NCI-H1092 (cell line): ENCODE measurements at regions not wholly inside any gene's neighbourhood (a gene's known extent, or its start where the extent isn't known, plus 50 kb on each side); places are given as distances from the start of the nearest gene placed in this dataset.

Source experiments
- DNase-seq: peaks from one replicate; lab custom pipeline; 2025; lab: John Stamatoyannopoulos, UW

GRCh38 chr7:31284106-31284505 lies 56.4 kb downstream of the NEUROD6 start:
- peak; percentile 7 for DNase-seq

DNA sequence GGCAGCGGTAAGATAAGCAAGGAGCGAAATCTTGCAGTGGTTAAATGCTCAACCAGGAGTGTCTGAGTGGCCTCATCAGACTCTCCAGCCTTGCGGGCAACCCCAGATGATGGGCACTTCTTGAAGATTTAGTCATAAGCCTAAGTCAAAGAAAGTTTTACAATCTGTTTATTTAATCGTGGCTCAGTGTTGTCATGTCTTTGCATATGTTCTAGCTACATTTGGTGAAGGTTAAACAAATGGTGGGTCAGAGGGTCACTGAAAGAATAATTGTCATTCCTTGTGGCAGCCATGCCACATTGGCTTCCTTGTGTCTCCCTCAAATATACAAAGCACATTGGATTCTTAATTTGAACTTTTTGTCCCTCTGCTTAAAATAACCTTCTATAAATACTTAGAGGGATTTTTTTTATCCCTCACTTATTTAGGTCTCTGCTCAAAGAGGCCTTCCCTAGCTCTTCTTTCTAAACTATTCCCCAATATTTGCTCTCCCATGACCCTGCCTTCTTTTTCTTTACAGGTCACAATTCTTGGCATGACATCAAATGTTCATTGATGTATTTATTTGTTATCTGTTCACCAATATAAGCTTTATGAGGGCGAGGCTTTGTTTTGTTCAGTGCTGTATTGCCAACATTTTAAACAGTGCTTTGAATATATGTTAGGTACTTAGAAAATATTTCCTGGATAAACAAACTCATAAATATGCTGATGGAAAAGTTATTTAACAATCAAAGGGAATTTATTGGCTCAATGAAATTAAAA lies 68.7 kb downstream of the NEUROD6 start:
- no peak for DNase-seq

DNA sequence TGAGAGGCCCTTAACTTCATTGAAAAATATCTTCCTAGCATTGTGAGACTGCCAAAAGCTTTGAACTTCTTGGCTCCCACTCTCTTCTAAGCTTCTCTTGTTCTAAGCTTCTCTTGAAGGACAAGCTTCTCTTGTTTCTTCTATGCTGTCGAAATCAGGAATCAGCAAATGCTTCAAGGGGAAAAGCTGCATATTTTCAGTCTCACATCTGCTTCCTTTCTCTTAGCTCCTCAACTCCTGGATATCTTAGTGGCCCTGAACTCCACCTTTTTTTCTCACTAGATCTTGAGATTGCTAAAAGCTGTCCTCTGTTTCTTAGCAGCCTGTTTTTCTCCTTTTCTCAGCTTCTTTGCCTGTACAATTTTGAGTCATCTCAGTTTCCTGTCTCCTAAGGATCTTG lies 73.0 kb downstream of the NEUROD6 start:
- no peak for DNase-seq

GRCh38 chr7:31263338-31263737 lies 77.2 kb downstream of the NEUROD6 start:
- no peak for DNase-seq

GRCh38 chr7:31261341-31261740 lies 79.2 kb downstream of the NEUROD6 start:
- DNase-seq, result no peak

GRCh38 chr7:31260851-31261250 lies 79.7 kb downstream of the NEUROD6 start:
- DNase-seq, result no peak

DNA sequence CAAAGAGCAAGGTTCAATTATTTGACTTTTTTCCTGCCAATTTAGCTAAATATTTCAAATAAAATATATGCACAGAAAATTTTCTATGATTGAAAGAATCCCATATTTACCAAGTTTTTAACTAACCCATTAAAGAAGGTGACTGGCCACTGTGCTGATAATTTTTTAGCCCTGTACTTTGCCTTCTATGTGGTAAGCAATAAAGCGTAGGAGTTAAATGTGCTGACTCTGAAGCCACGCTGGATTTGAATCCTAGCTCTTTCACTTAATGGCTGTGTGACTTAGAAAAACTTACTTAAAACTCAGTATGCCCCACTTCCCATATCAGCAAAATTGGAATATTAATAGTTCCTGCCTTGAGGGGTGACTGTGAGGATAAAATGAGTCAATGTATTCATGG lies 82.1 kb downstream of the NEUROD6 start:
- DNase-seq, result no peak

DNA sequence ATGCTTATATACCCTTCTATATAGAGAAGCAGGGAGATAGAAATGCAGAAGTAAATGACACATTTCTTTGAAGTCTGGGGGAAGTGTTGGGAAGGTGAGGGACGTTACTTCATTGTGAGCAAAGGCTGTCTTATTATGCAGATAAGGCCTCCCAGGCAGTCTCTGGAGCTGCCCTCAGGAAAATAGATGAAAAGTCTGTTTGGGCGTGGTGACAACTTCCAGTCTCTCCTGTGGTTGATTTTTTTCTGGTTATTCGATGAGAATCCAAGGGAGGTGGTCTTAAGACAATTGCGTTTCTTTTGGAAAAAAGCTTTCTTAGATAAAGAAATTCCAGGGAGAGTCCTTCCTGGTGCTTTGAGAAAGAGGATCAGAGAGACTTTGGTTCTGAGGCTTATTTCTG lies 84.0 kb downstream of the NEUROD6 start:
- no peak for DNase-seq

GRCh38 chr7:31254926-31255325 lies 85.6 kb downstream of the NEUROD6 start:
- DNase-seq, result no peak

GRCh38 chr7:31253532-31253931 lies 87.0 kb downstream of the NEUROD6 start:
- DNase-seq, result no peak

GRCh38 chr7:31251441-31251840 lies 89.1 kb downstream of the NEUROD6 start:
- no peak for DNase-seq

GRCh38 chr7:31249671-31250070 lies 90.9 kb downstream of the NEUROD6 start:
- no peak for DNase-seq

DNA sequence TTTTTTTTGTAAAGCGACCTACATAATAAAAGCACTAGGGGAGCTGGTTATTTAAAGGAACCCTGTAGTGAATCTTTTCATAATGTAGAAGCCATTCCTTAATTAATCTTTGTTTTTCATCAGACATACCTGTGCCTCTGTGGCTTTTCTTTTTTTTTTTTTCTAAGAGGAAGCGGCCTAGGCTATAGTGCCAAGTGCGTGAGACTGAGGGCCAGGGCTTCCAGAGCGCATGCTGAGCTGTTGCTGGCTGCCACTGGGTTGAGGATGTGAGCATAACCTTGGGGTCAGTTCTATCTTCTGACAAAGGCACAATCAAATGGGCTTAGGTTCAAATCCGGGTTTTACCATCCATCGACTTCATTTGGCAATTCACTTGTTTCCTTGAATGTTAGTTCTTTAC lies 103.7 kb downstream of the NEUROD6 start:
- no peak for DNase-seq

- no peak for DNase-seq
Measured at GRCh38 chr7:31234836-31235605, 105.5 kb downstream of the NEUROD6 start.

DNA sequence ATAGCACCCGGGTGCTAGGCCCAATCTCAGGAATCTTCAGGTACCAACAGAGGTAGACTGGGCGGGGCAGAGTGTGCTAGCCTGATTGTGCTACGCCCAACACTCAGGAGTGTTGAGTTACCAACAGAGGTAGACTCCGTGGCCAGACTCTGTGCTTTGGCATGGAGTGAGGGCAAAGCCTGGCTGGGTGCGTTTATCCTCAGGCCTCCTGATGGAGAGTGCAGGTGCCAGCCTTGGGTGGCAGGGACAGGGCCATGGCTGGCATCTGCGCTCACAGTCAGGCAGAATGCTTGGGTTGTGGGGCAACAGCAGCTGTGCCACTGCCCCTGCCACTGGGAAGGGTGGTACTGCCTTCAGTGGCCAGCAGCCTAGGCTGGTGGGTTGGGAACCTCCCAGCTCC lies 111.6 kb downstream of the NEUROD6 start:
- DNase-seq, result no peak

GRCh38 chr7:31214751-31215150 lies 125.8 kb downstream of the NEUROD6 start:
- DNase-seq, result no peak

DNA sequence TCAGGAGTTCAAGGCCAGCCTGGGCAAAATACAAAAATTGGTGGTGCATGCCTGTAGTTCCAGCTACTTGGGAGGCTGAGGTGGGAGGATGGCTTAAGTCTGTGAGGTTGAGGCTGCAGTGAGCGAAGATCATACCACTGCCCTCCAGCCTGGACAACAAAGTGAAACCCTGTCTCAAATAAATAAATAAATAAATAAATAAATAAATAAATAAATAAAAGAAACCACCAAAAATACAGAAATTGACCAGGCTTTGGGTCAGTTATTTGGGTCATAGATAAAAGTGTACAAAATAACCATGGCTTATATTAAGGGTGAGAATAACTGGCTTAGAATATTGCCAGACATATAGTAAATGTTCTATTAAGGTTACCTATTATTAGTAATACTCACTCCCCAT lies 129.2 kb downstream of the NEUROD6 start:
- DNase-seq, result no peak

DNA sequence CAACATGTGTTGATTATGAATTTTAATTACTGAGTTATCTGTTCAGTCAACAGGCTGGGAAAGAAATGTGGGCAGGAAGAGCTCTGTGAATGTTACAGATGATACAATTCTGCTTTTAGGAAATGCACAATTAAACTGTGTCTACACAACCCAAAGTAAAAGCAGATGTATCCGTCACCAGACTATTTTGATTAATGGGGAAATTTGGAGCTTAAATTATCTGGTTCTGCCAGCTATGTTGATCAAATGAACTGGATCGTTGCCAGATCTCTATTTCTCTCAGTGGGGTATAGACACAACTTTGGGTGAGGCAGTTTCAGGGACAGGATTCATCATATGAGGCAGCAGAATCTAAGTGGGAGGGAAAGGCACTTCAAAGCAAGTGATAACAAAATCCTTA lies 136.5 kb downstream of the NEUROD6 start:
- DNase-seq, result no peak

DNA sequence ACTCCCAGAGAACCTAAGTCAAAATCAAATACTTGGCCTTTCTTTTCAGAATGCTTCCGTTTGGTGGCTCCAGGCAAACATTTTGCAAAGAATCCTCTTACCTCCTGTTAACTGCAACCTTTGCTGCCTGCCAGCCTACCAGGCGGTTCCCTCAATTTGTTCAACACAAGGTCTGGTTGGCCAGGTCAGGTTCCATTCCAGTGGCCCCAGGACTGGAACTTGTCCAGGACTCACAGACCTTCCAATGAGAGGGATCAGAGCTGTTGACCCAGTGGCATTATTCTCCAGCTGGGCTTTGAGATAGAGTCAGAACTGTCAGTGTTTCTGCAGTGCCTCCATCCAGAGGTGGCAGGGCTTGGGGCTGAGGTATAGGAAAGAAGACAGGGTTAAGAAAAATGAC lies 137.0 kb downstream of the NEUROD6 start:
- no peak for DNase-seq

GRCh38 chr7:31202801-31203200 lies 137.7 kb downstream of the NEUROD6 start:
- no peak for DNase-seq

DNA sequence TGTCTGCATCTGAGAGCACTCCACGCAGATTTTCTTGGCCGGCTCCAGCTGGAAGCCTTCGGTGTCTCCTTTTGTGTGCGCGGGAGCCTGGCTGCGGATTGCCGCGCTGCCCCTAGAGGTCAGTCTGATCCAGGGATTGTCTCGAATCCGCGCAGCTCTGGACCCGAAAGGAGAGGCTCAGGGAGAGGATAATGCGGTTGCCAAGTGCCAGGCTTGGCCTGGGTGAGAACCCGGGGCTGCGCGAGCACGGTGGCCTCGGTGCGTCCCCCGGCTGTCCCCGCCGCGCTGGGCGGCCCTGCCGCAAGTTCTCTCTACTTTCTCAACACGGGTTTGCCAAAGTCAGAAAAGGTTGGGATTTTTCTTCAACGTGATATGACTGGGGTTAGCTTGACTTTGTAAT lies 140.9 kb downstream of the ADCYAP1R1 start:
- DNase-seq, result peak; percentile 81

DNA sequence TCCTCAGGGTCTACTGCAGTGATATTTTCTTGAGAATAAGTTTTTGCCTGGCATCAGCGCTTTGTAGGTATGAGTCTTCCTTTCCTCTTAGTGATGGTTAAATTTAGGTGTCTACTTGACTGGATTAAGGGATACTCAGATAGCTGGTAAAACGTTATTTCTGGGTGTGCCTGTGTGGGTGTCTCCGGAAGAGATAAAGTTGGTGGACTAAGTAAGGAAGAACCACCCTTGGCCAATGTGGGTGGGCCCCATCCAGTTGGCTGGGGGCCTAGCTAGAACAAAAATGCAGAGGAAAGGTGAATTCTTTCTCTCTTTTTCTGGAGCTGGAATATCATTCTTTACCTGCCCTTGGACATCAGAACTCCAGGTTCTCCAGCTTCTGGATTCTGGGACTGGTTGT lies 138.8 kb downstream of the ADCYAP1R1 start:
- no peak for DNase-seq

GRCh38 chr7:31186202-31186601 lies 134.1 kb downstream of the ADCYAP1R1 start:
- DNase-seq, result no peak

DNA sequence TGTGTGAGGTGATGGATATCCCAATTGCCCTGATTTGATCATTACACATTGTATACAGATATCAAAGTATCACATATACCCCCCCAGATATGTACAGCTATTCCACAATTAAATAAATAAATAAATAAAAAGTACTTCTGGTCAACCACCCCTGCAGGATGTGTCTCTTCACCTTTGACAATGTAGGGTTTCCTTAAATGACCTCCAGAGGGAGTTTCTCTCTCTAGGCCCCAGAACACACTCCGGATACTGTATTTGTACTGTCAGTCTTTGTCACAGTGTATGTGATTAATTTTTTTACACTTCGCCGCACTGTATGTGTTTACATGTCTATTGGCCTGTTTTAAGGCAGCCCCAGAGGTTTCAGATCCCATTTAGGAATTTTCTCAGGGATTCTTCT lies 123.6 kb downstream of the ADCYAP1R1 start:
- DNase-seq, result no peak
